Astrocyte (in vitro differentiated cells and primary cell): ENCODE measurements at regions not wholly inside any gene's neighbourhood (a gene's known extent, or its start where the extent isn't known, plus 50 kb on each side); places are given as distances from the start of the nearest gene placed in this dataset.

Experiments used
- DNase-seq: peaks from one replicate; pipeline ENCODE4 v3.0.0-alpha.2; 2010; ENCODE audit warnings: low read depth
- FAIRE-seq: peaks from 2 replicates; lab custom pipeline; 2011; peaks lifted over from hg19 to GRCh38; lab: Jason Lieb, UNC
- H2AFZ ChIP-seq: 2 replicates; pipeline ENCODE4 v1.6.0; 2012; ENCODE audit warnings: low read depth, low read length, inconsistent platforms
- H3K27ac ChIP-seq: 2 replicates; pipeline ENCODE4 v1.5.1; 2011; ENCODE audit warnings: low read depth, low read length, inconsistent platforms
- H3K27me3 ChIP-seq: 2 replicates; pipeline ENCODE4 v1.6.0; 2011; ENCODE audit warnings: low read length, inconsistent platforms; ENCODE audit not compliant: insufficient read depth
- H3K36me3 ChIP-seq: 2 replicates; pipeline ENCODE4 v1.5.1; 2011; ENCODE audit warnings: low read length, inconsistent platforms; ENCODE audit not compliant: insufficient read depth
- H3K4me1 ChIP-seq: 2 replicates; pipeline ENCODE4 v1.5.1; 2011; ENCODE audit warnings: low read length, inconsistent platforms; ENCODE audit not compliant: insufficient read depth
- H3K4me2 ChIP-seq: 2 replicates; pipeline ENCODE4 v1.6.0; 2012; ENCODE audit warnings: low read length, inconsistent platforms
- H3K4me3 ChIP-seq: 2 replicates; pipeline ENCODE4 v1.5.1; 2011; ENCODE audit warnings: low read depth, mild to moderate bottlenecking, low read length, inconsistent platforms; ENCODE audit not compliant: insufficient read depth
- H3K79me2 ChIP-seq: 2 replicates; pipeline ENCODE4 v1.6.0; 2012; ENCODE audit warnings: mild to moderate bottlenecking, low read length, inconsistent platforms; ENCODE audit not compliant: insufficient read depth
- H3K9ac ChIP-seq: 2 replicates; pipeline ENCODE4 v1.6.0; 2012; ENCODE audit warnings: mild to moderate bottlenecking, low read length, inconsistent platforms
- H3K9me3 ChIP-seq: 2 replicates; pipeline ENCODE4 v1.5.1; 2012; ENCODE audit warnings: low read depth, mild to moderate bottlenecking, low read length, inconsistent platforms; ENCODE audit not compliant: insufficient read depth
- H4K20me1 ChIP-seq: 2 replicates; pipeline ENCODE4 v1.6.0; 2012; ENCODE audit warnings: low read length, inconsistent platforms; ENCODE audit not compliant: insufficient read depth
- H3K27ac Mint-ChIP-seq: one replicate; pipeline ENCODE4 v1.8.0; 2021; ENCODE audit warnings: mild to moderate bottlenecking, mixed read lengths; ENCODE audit not compliant: unreplicated experiment
- H3K27me3 Mint-ChIP-seq: one replicate; pipeline ENCODE4 v1.8.0; 2021; ENCODE audit warnings: low read depth, mixed read lengths; ENCODE audit not compliant: unreplicated experiment
- H3K36me3 Mint-ChIP-seq: one replicate; pipeline ENCODE4 v1.8.0; 2021; ENCODE audit warnings: low read depth, mixed read lengths; ENCODE audit not compliant: unreplicated experiment
- H3K4me1 Mint-ChIP-seq: one replicate; pipeline ENCODE4 v1.8.0; 2021; ENCODE audit warnings: low read depth, mixed read lengths; ENCODE audit not compliant: unreplicated experiment
- H3K4me3 Mint-ChIP-seq: one replicate; pipeline ENCODE4 v1.8.0; 2021; ENCODE audit warnings: mild to moderate bottlenecking, moderate library complexity, mixed read lengths; ENCODE audit not compliant: unreplicated experiment
- H3K9me3 Mint-ChIP-seq: one replicate; pipeline ENCODE4 v1.8.0; 2021; ENCODE audit warnings: mild to moderate bottlenecking, mixed read lengths; ENCODE audit not compliant: unreplicated experiment
- CTCF ChIP-seq: IDR thresholded peaks from 2 replicates; pipeline ENCODE4 v1.5.1; 2011; ENCODE audit warnings: low read depth, mild to moderate bottlenecking, inconsistent platforms, low read length, moderate library complexity; ENCODE audit not compliant: insufficient read depth
- EZH2 ChIP-seq: IDR thresholded peaks from 2 replicates; pipeline ENCODE4 v1.6.1; 2012; ENCODE audit warnings: mild to moderate bottlenecking, low read length, inconsistent platforms; ENCODE audit not compliant: insufficient read depth

GRCh38 chr16:17757808-17758207 is 287.0 kb upstream of the XYLT1 start:
- Histone ChIP-seq H3K27me3 (no peaks in the 10 kb centered on the region), H2AFZ (no peak overlapping the region), H3K36me3 (no peaks in the 10 kb centered on the region), H3K27ac (no peak overlapping the region), H3K4me1 (no peaks in the 10 kb centered on the region), H3K9me3 (no peaks in the 10 kb centered on the region), H3K4me3 (no peak overlapping the region), H3K4me2 (no peak overlapping the region), H4K20me1 (no peaks in the 10 kb centered on the region), H3K79me2 (no peaks in the 10 kb centered on the region), H3K9ac (no peak overlapping the region)
- Mint-ChIP-seq H3K27me3 (peaks cover 18% of the 10 kb centered on the region), H3K36me3 (peaks cover 1% of the 10 kb centered on the region), H3K4me3 (no peak overlapping the region), H3K9me3 (no peaks in the 10 kb centered on the region), H3K27ac (no peak overlapping the region), H3K4me1 (no peaks in the 10 kb centered on the region)
- TF ChIP-seq EZH2 (no peak), CTCF (no peak)
- DNase-seq (no peak), FAIRE-seq (no peak)

- peaks cover 9% of the 10 kb centered on the region for H3K27me3 Mint-ChIP-seq
- H3K36me3 ChIP-seq, result no peaks in the 10 kb centered on the region
Measured at GRCh38 chr16:17755158-17755557, 284.4 kb upstream of the XYLT1 start.

More at GRCh38 chr16:17755158-17755557, 284.4 kb upstream of the XYLT1 start:
- H3K9ac ChIP-seq, result no peak overlapping the region
- H2AFZ ChIP-seq, result no peak overlapping the region
- no peak overlapping the region for H3K4me2 ChIP-seq
- TF ChIP-seq EZH2 (no peak), CTCF (no peak)
- H3K4me3 ChIP-seq, result no peak overlapping the region
- Mint-ChIP-seq H3K9me3 (no peaks in the 10 kb centered on the region), H3K36me3 (peaks cover 1% of the 10 kb centered on the region), H3K27ac (no peak overlapping the region), H3K4me3 (no peak overlapping the region), H3K4me1 (no peaks in the 10 kb centered on the region)
- no peaks in the 10 kb centered on the region for H3K4me1 ChIP-seq
- H3K79me2 ChIP-seq, result no peaks in the 10 kb centered on the region
- FAIRE-seq (no peak), DNase-seq (no peak)
- H3K9me3 ChIP-seq, result no peaks in the 10 kb centered on the region
- no peak overlapping the region for H3K27ac ChIP-seq
- no peaks in the 10 kb centered on the region for H3K27me3 ChIP-seq
- no peaks in the 10 kb centered on the region for H4K20me1 ChIP-seq
